WTC11 (cell line): ENCODE measurements at regions not wholly inside any gene's neighbourhood (a gene's known extent, or its start where the extent isn't known, plus 50 kb on each side); places are given as distances from the start of the nearest gene placed in this dataset.

ENCODE experiments used
- CTCF ChIP-seq: fragments of 200-600 bp; IDR thresholded peaks from 2 replicates; pipeline ENCODE4 v1.8.0; 2022; ENCODE audit warnings: antibody characterized with exemption
- E2F4 ChIP-seq: sonication (generic); formaldehyde crosslinking; IDR thresholded peaks from 2 replicates; pipeline ENCODE4 v1.8.1; 2022; ENCODE audit warnings: low read depth, mild to moderate bottlenecking, moderate library complexity, missing genetic modification reagents, borderline replicate concordance
- FOXP1 ChIP-seq: sonication (generic); formaldehyde crosslinking; IDR thresholded peaks from 2 replicates; pipeline ENCODE4 v1.8.0; 2022; ENCODE audit warnings: missing genetic modification reagents, mild to moderate bottlenecking, moderate library complexity, borderline replicate concordance
- GABPB1 ChIP-seq: sonication (generic); formaldehyde crosslinking; IDR thresholded peaks from 2 replicates; pipeline ENCODE4 v1.8.1; 2023; ENCODE audit warnings: mild to moderate bottlenecking, missing genetic modification reagents
- HMGA2 ChIP-seq: fragments of 250-450 bp; sonication (Bioruptor Pico); IDR thresholded peaks from 2 replicates; pipeline ENCODE4 v1.4.0; 2021; ENCODE audit warnings: mild to moderate bottlenecking, moderate library complexity
- IRF2 ChIP-seq: sonication (generic); formaldehyde crosslinking; IDR thresholded peaks from 2 replicates; pipeline ENCODE4 v1.8.0; 2022; ENCODE audit warnings: low read depth, missing genetic modification reagents, borderline replicate concordance
- JUN ChIP-seq: sonication (generic); formaldehyde crosslinking; IDR thresholded peaks from 2 replicates; pipeline ENCODE4 v1.8.0; 2023; ENCODE audit warnings: mild to moderate bottlenecking, missing genetic modification reagents
- KAT7 ChIP-seq: sonication (generic); formaldehyde crosslinking; IDR thresholded peaks from 2 replicates; pipeline ENCODE4 v1.8.1; 2023; ENCODE audit warnings: missing genetic modification reagents, mild to moderate bottlenecking, borderline replicate concordance
- MAX ChIP-seq: sonication (generic); formaldehyde crosslinking; IDR thresholded peaks from 2 replicates; pipeline ENCODE4 v1.8.0; 2022; ENCODE audit warnings: mild to moderate bottlenecking, missing genetic modification reagents
- SP1 ChIP-seq: sonication (generic); formaldehyde crosslinking; conservative IDR thresholded peaks from 2 replicates; pipeline ENCODE4 v1.8.1; 2022; ENCODE audit warnings: missing genetic modification reagents
- USF2 ChIP-seq: sonication (generic); formaldehyde crosslinking; IDR thresholded peaks from 2 replicates; pipeline ENCODE4 v1.8.1; 2023; ENCODE audit warnings: mild to moderate bottlenecking, missing genetic modification reagents, moderate library complexity
- ZNF396 ChIP-seq: fragments of 250-450 bp; sonication (Bioruptor Pico); IDR thresholded peaks from 2 replicates; pipeline ENCODE4 v1.8.0; 2021; ENCODE audit warnings: mild to moderate bottlenecking, moderate library complexity, borderline replicate concordance
- ZNF512 ChIP-seq: sonication (generic); formaldehyde crosslinking; IDR thresholded peaks from 2 replicates; pipeline ENCODE4 v1.8.1; 2022; ENCODE audit warnings: missing genetic modification reagents, borderline replicate concordance
- ZSCAN18 ChIP-seq: fragments of 250-450 bp; sonication (Bioruptor Pico); IDR thresholded peaks from 2 replicates; pipeline ENCODE4 v2.1.2; 2022; ENCODE audit warnings: mild to moderate bottlenecking, moderate library complexity

GRCh38 chr2:71742953-71743601 lies 289.7 kb downstream of the DYSF start:
- no peak for TF ChIP-seq JUN (CRISPR knock-in tag)
- no peak for TF ChIP-seq E2F4 (CRISPR knock-in tag)
- TF ChIP-seq IRF2 (CRISPR knock-in tag), result no peak
- no peak for TF ChIP-seq CTCF
- no peak for TF ChIP-seq ZNF396 (CRISPR knock-in tag)
- no peak for TF ChIP-seq USF2 (CRISPR knock-in tag)
- TF ChIP-seq GABPB1 (CRISPR knock-in tag), result no peak
- no peak for TF ChIP-seq MAX (CRISPR knock-in tag)
- no peak for TF ChIP-seq SP1 (CRISPR knock-in tag)
- TF ChIP-seq HMGA2 (CRISPR knock-in tag), result no peak
- no peak for TF ChIP-seq KAT7 (CRISPR knock-in tag)
- no peak for TF ChIP-seq FOXP1 (CRISPR knock-in tag)
- TF ChIP-seq ZNF512, result no peak
- TF ChIP-seq ZSCAN18, result no peak
